Stimulated activated CD8-positive, alpha-beta memory T cell treated with anti-CD3 and anti-CD28 coated beads, Interleukin-12 subunit alpha, Interleukin-12 subunit beta, amount 100 ng/mL, for 24 hours (primary cell): ENCODE measurements at regions not wholly inside any gene's neighbourhood (a gene's known extent, or its start where the extent isn't known, plus 50 kb on each side); places are given as distances from the start of the nearest gene placed in this dataset.

ENCODE experiments used
- DNase-seq: peaks from one replicate; pipeline ENCODE4 v3.0.0-alpha.2; 2020; ENCODE audit errors: extremely low read depth

DNA sequence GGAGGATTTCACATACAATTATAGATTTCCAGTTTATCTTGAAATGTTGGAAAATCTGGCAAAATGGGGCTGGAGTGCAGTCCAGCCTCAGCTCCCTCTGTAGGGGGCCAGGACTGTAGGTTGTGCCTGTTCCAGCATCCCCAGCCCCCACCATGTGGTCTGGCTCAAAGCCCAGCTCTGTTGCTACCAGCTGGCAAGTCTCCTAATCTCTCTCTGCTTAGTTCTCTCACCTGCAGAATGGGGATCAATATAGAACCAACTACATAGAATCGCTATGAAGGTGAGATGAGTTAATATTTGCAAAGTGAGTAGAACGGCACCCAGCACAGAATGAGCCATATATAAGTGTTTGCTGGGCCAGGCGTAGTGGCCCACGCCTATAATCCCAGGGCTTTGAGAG lies 50.0 kb upstream of the TARDBP start:
- no peak for DNase-seq
